ENCODE measurements at regions not wholly inside any gene's neighbourhood (a gene's known extent, or its start where the extent isn't known, plus 50 kb on each side); places are given as distances from the start of the nearest gene placed in this dataset.
A peak's percentile ranks its signal among the peaks of the same experiment; 100 is the strongest.

GRCh38 chr15:38053776-38054175 is 119.3 kb downstream of the TMCO5A start:
- no peaks in the 10 kb centered on the region for H3K9me3 Mint-ChIP-seq
- CTCF ChIA-PET = no interaction called here

GRCh38 chr15:38054488-38054887 is 120.0 kb downstream of the TMCO5A start:
- H3K36me3 Mint-ChIP-seq (ENCODE audit: low read depth) = no peaks in the 10 kb centered on the region
- ChIA-PET POLR2A (no interaction called here), CTCF (no interaction called here)
- no peak overlapping the region for H3K4me3 Mint-ChIP-seq
- DNase-seq = no peak
- no peak overlapping the region for H3K27ac Mint-ChIP-seq
- peaks cover 13% of the 10 kb centered on the region for H3K4me1 Mint-ChIP-seq
- H3K9me3 Mint-ChIP-seq = no peaks in the 10 kb centered on the region
- peaks cover 23% of the 10 kb centered on the region for H3K27me3 Mint-ChIP-seq

More at GRCh38 chr15:38053776-38054175, 119.3 kb downstream of the TMCO5A start:
- Mint-ChIP-seq H3K27me3 (peaks cover 16% of the 10 kb centered on the region), H3K27ac (no peak overlapping the region), H3K4me3 (no peak overlapping the region), H3K36me3 (ENCODE audit: low read depth) (no peaks in the 10 kb centered on the region), H3K4me1 (peaks cover 13% of the 10 kb centered on the region)
- DNase-seq = no peak
- POLR2A ChIA-PET = no interaction called here

- CTCF ChIA-PET = no interaction called here
- H3K9me3 Mint-ChIP-seq = no peaks in the 10 kb centered on the region
Measured at GRCh38 chr15:38058596-38059075, 124.2 kb downstream of the TMCO5A start.

GRCh38 chr15:38059665-38060064 is 125.2 kb downstream of the TMCO5A start:
- ChIA-PET CTCF (no interaction called here), POLR2A (no interaction called here)
- Mint-ChIP-seq H3K27ac (no peak overlapping the region), H3K9me3 (no peaks in the 10 kb centered on the region), H3K36me3 (ENCODE audit: low read depth) (no peaks in the 10 kb centered on the region), H3K4me3 (no peak overlapping the region), H3K27me3 (peaks cover 34% of the 10 kb centered on the region), H3K4me1 (no peaks in the 10 kb centered on the region)
- no peak for DNase-seq

More at GRCh38 chr15:38058596-38059075, 124.2 kb downstream of the TMCO5A start:
- H3K4me3 Mint-ChIP-seq = no peak overlapping the region
- H3K27me3 Mint-ChIP-seq = peaks cover 34% of the 10 kb centered on the region
- no peaks in the 10 kb centered on the region for H3K36me3 Mint-ChIP-seq (ENCODE audit: low read depth)
- H3K27ac Mint-ChIP-seq = no peak overlapping the region
- no peaks in the 10 kb centered on the region for H3K4me1 Mint-ChIP-seq
- POLR2A ChIA-PET = no interaction called here
- no peak for DNase-seq

- Mint-ChIP-seq H3K9me3 (no peaks in the 10 kb centered on the region), H3K4me3 (no peak overlapping the region), H3K27ac (no peak overlapping the region), H3K27me3 (peaks cover 39% of the 10 kb centered on the region), H3K36me3 (ENCODE audit: low read depth) (no peaks in the 10 kb centered on the region), H3K4me1 (no peaks in the 10 kb centered on the region)
- ChIA-PET POLR2A (no interaction called here), CTCF (interaction anchor here (0.7 kb wide), 1 partner anchor 10 kb away, joined by 3 read pairs; no protein-coding TSS in a partner anchor)
- DNase-seq = no peak
Measured at GRCh38 chr15:38061856-38062649, 127.6 kb downstream of the TMCO5A start.

GRCh38 chr15:38062696-38063095 is 128.3 kb downstream of the TMCO5A start:
- H3K4me3 Mint-ChIP-seq = no peak overlapping the region
- no peak for DNase-seq
- H3K27me3 Mint-ChIP-seq = peaks cover 39% of the 10 kb centered on the region
- H3K4me1 Mint-ChIP-seq = no peaks in the 10 kb centered on the region
- ChIA-PET CTCF (interaction anchor here (0.7 kb wide), 2 partner anchors 10 to 28 kb away, joined by 3 read pairs; no protein-coding TSS in a partner anchor), POLR2A (no interaction called here)
- no peaks in the 10 kb centered on the region for H3K36me3 Mint-ChIP-seq (ENCODE audit: low read depth)
- no peak overlapping the region for H3K27ac Mint-ChIP-seq
- no peaks in the 10 kb centered on the region for H3K9me3 Mint-ChIP-seq

GRCh38 chr15:38065721-38066345 is 131.4 kb downstream of the TMCO5A start:
- Mint-ChIP-seq H3K4me3 (no peak overlapping the region), H3K9me3 (no peaks in the 10 kb centered on the region), H3K36me3 (ENCODE audit: low read depth) (no peaks in the 10 kb centered on the region), H3K4me1 (peaks cover 17% of the 10 kb centered on the region), H3K27me3 (peaks cover 50% of the 10 kb centered on the region), H3K27ac (no peak overlapping the region)
- no peak for DNase-seq
- POLR2A ChIA-PET = no interaction called here
- CTCF ChIA-PET = no interaction called here

- ChIA-PET CTCF (no interaction called here), POLR2A (no interaction called here)
- peaks cover 54% of the 10 kb centered on the region for H3K27me3 Mint-ChIP-seq
- no peak overlapping the region for H3K4me3 Mint-ChIP-seq
- H3K4me1 Mint-ChIP-seq = peaks cover 20% of the 10 kb centered on the region
- no peak overlapping the region for H3K27ac Mint-ChIP-seq
- DNase-seq = no peak
- no peaks in the 10 kb centered on the region for H3K9me3 Mint-ChIP-seq
- no peaks in the 10 kb centered on the region for H3K36me3 Mint-ChIP-seq (ENCODE audit: low read depth)
Measured at GRCh38 chr15:38066612-38067011, 132.2 kb downstream of the TMCO5A start.

GRCh38 chr15:38068626-38069391 is 134.4 kb downstream of the TMCO5A start:
- H3K27me3 Mint-ChIP-seq = peaks cover 62% of the 10 kb centered on the region
- peaks cover 34% of the 10 kb centered on the region for H3K4me1 Mint-ChIP-seq
- no peaks in the 10 kb centered on the region for H3K9me3 Mint-ChIP-seq
- H3K27ac Mint-ChIP-seq = no peak overlapping the region
- H3K4me3 Mint-ChIP-seq = no peak overlapping the region
- peak; percentile 40 for DNase-seq
- H3K36me3 Mint-ChIP-seq (ENCODE audit: low read depth) = no peaks in the 10 kb centered on the region
- ChIA-PET POLR2A (interaction anchor here (0.9 kb wide), 1 partner anchor 15 kb away, joined by 3 read pairs; no protein-coding TSS in a partner anchor), CTCF (no interaction called here)

GRCh38 chr15:38069511-38070011 is 135.1 kb downstream of the TMCO5A start:
- H3K9me3 Mint-ChIP-seq = no peaks in the 10 kb centered on the region
- CTCF ChIA-PET = interaction anchor here (0.5 kb wide), 1 partner anchor 61 kb away, joined by 3 read pairs; no protein-coding TSS in a partner anchor
- no peak for DNase-seq
- POLR2A ChIA-PET = interaction anchor here (0.9 kb wide), 1 partner anchor 14 kb away, joined by 3 read pairs; no protein-coding TSS in a partner anchor
- H3K4me1 Mint-ChIP-seq = peaks cover 34% of the 10 kb centered on the region
- no peaks in the 10 kb centered on the region for H3K36me3 Mint-ChIP-seq (ENCODE audit: low read depth)
- peaks cover 67% of the 10 kb centered on the region for H3K27me3 Mint-ChIP-seq
- no peak overlapping the region for H3K4me3 Mint-ChIP-seq
- H3K27ac Mint-ChIP-seq = no peak overlapping the region

GRCh38 chr15:38070778-38071177 is 136.3 kb downstream of the TMCO5A start:
- H3K9me3 Mint-ChIP-seq = no peaks in the 10 kb centered on the region
- no peaks in the 10 kb centered on the region for H3K36me3 Mint-ChIP-seq (ENCODE audit: low read depth)
- ChIA-PET POLR2A (no interaction called here), CTCF (no interaction called here)
- no peak overlapping the region for H3K4me3 Mint-ChIP-seq
- H3K27me3 Mint-ChIP-seq = peaks cover 71% of the 10 kb centered on the region
- no peak for DNase-seq
- H3K27ac Mint-ChIP-seq = no peak overlapping the region
- peaks cover 34% of the 10 kb centered on the region for H3K4me1 Mint-ChIP-seq

- H3K27me3 Mint-ChIP-seq = peaks cover 75% of the 10 kb centered on the region
- no peak overlapping the region for H3K27ac Mint-ChIP-seq
- no peaks in the 10 kb centered on the region for H3K9me3 Mint-ChIP-seq
- ChIA-PET POLR2A (no interaction called here), CTCF (no interaction called here)
- H3K4me1 Mint-ChIP-seq = peaks cover 34% of the 10 kb centered on the region
- H3K4me3 Mint-ChIP-seq = no peak overlapping the region
- DNase-seq = no peak
- no peaks in the 10 kb centered on the region for H3K36me3 Mint-ChIP-seq (ENCODE audit: low read depth)
Measured at GRCh38 chr15:38071211-38071972, 137.0 kb downstream of the TMCO5A start.
